ENCODE measurements at regions not wholly inside any gene's neighbourhood (a gene's known extent, or its start where the extent isn't known, plus 50 kb on each side); places are given as distances from the start of the nearest gene placed in this dataset.
"Not testable (repeated sequence)": the region's sequence is repeated elsewhere in the genome, so short reads cannot be mapped to it uniquely, and the experiment has no call there.

- H3K36me3 ChIP-seq (replicated peaks; ENCODE audit: insufficient read depth, low read length) = no peaks in the 10 kb centered on the region
- H3K9me2 ChIP-seq (replicated peaks; ENCODE audit: insufficient read depth, low read length) = no peaks in the 10 kb centered on the region
- H3K4me3 ChIP-seq (ENCODE audit: low read length) = no peak overlapping the region
- no peak overlapping the region for H2AFZ ChIP-seq (ENCODE audit: low read length)
- no peak for DNase-seq
- no peak overlapping the region for H3K9ac ChIP-seq (ENCODE audit: low read length)
- no peaks in the 10 kb centered on the region for H3K27me3 ChIP-seq (replicated peaks; ENCODE audit: insufficient read depth, low read length)
- no peaks in the 10 kb centered on the region for H3K4me1 ChIP-seq (ENCODE audit: low read length)
- H3K79me2 ChIP-seq (ENCODE audit: low read length) = no peaks in the 10 kb centered on the region
- no peak overlapping the region for H3K4me2 ChIP-seq (ENCODE audit: low read depth, low read length)
- no peaks in the 10 kb centered on the region for H4K20me1 ChIP-seq (ENCODE audit: insufficient read depth, low read length)
- no peak overlapping the region for H3K27ac ChIP-seq (ENCODE audit: low read length)
- H3K9me3 ChIP-seq (replicated peaks; ENCODE audit: insufficient read depth, low read length) = no peaks in the 10 kb centered on the region
- no peak for TF ChIP-seq EZH2phosphoT487 (IDR thresholded peaks at IDR 0.05; ENCODE audit: low read length)
- no peaks in the 10 kb centered on the region for H3F3A ChIP-seq (ENCODE audit: insufficient read depth, low read length)
These were observed 173.6 kb downstream of the NRN1 start for GRCh38 chr6:5833120-5833519.

- H3K9me3 ChIP-seq (replicated peaks; ENCODE audit: insufficient read depth, low read length) = no peaks in the 10 kb centered on the region
- TF ChIP-seq EZH2phosphoT487 (IDR thresholded peaks at IDR 0.05; ENCODE audit: low read length) = no peak
- no peak for TF ChIP-seq CTCF (IDR thresholded peaks at IDR 0.05; ENCODE audit: low read length)
- no peak for TF ChIP-seq EZH2 (optimal IDR thresholded peaks at IDR 0.05; ENCODE audit: low read depth, low read length)
- no peak overlapping the region for H3K27ac ChIP-seq (ENCODE audit: low read length)
- no peaks in the 10 kb centered on the region for H3K79me2 ChIP-seq (ENCODE audit: low read length)
- H3K27me3 ChIP-seq (replicated peaks; ENCODE audit: insufficient read depth, low read length) = no peaks in the 10 kb centered on the region
- no peaks in the 10 kb centered on the region for H3K9me2 ChIP-seq (replicated peaks; ENCODE audit: insufficient read depth, low read length)
- H2AFZ ChIP-seq (ENCODE audit: low read length) = no peak overlapping the region
- no peak overlapping the region for H3K4me3 ChIP-seq (ENCODE audit: low read length)
- H3K4me2 ChIP-seq (ENCODE audit: low read depth, low read length) = no peak overlapping the region
- H3K36me3 ChIP-seq (replicated peaks; ENCODE audit: insufficient read depth, low read length) = no peaks in the 10 kb centered on the region
- no peak for DNase-seq
- H4K20me1 ChIP-seq (ENCODE audit: insufficient read depth, low read length) = no peaks in the 10 kb centered on the region
- H3F3A ChIP-seq (ENCODE audit: insufficient read depth, low read length) = no peaks in the 10 kb centered on the region
- no peaks in the 10 kb centered on the region for H3K4me1 ChIP-seq (ENCODE audit: low read length)
- H3K9ac ChIP-seq (ENCODE audit: low read length) = no peak overlapping the region
These were observed 174.1 kb downstream of the NRN1 start for GRCh38 chr6:5832668-5833067.

GRCh38 chr6:5831219-5831862 lies 175.4 kb downstream of the NRN1 start:
- not testable (repeated sequence) for DNase-seq; H3K27me3 ChIP-seq (replicated peaks; ENCODE audit: insufficient read depth, low read length); H3K4me3 ChIP-seq (ENCODE audit: low read length); H3F3A ChIP-seq (ENCODE audit: insufficient read depth, low read length); H4K20me1 ChIP-seq (ENCODE audit: insufficient read depth, low read length); H3K9ac ChIP-seq (ENCODE audit: low read length); H3K9me2 ChIP-seq (replicated peaks; ENCODE audit: insufficient read depth, low read length); H2AFZ ChIP-seq (ENCODE audit: low read length); H3K4me1 ChIP-seq (ENCODE audit: low read length); H3K4me2 ChIP-seq (ENCODE audit: low read depth, low read length); H3K79me2 ChIP-seq (ENCODE audit: low read length); H3K27ac ChIP-seq (ENCODE audit: low read length); H3K36me3 ChIP-seq (replicated peaks; ENCODE audit: insufficient read depth, low read length); H3K9me3 ChIP-seq (replicated peaks; ENCODE audit: insufficient read depth, low read length)

DNA sequence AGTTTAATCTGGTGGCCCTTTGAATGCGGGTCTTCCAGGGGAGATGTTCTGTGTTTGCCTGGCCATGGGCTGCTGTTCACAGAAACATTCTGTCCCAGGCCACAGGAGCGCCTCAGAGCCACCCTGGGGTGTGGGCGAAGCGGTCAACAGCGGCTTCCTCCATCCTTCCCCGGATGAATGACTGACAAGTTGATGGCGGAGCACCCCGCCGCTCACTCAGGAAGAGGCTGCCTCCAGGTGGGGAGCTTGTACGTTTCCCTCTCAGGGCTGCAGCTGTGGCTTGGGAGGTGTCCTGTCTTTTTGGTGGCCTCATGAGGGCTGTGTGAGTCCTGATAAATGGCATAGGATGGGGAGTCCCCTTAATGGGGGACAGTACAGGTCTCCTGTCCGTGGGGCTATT lies 178.4 kb downstream of the NRN1 start:
- no peak overlapping the region for H3K4me3 ChIP-seq (ENCODE audit: low read length)
- no peak overlapping the region for H3K27ac ChIP-seq (ENCODE audit: low read length)
- H3K4me2 ChIP-seq (ENCODE audit: low read depth, low read length) = no peak overlapping the region
- H3K79me2 ChIP-seq (ENCODE audit: low read length) = no peaks in the 10 kb centered on the region
- no peaks in the 10 kb centered on the region for H3K27me3 ChIP-seq (replicated peaks; ENCODE audit: insufficient read depth, low read length)
- H4K20me1 ChIP-seq (ENCODE audit: insufficient read depth, low read length) = no peaks in the 10 kb centered on the region
- H2AFZ ChIP-seq (ENCODE audit: low read length) = no peak overlapping the region
- H3K4me1 ChIP-seq (ENCODE audit: low read length) = no peaks in the 10 kb centered on the region
- no peaks in the 10 kb centered on the region for H3F3A ChIP-seq (ENCODE audit: insufficient read depth, low read length)
- H3K9ac ChIP-seq (ENCODE audit: low read length) = no peak overlapping the region
- H3K36me3 ChIP-seq (replicated peaks; ENCODE audit: insufficient read depth, low read length) = no peaks in the 10 kb centered on the region
- no peak for TF ChIP-seq CTCF (IDR thresholded peaks at IDR 0.05; ENCODE audit: low read length)
- no peak for TF ChIP-seq EZH2 (optimal IDR thresholded peaks at IDR 0.05; ENCODE audit: low read depth, low read length)
- no peak for TF ChIP-seq EZH2phosphoT487 (IDR thresholded peaks at IDR 0.05; ENCODE audit: low read length)
- H3K9me2 ChIP-seq (replicated peaks; ENCODE audit: insufficient read depth, low read length) = no peaks in the 10 kb centered on the region
- no peak for DNase-seq
- no peaks in the 10 kb centered on the region for H3K9me3 ChIP-seq (replicated peaks; ENCODE audit: insufficient read depth, low read length)

Data from MM.1S (cell line).